Tibial nerve (tissue), 4 donors: ENCODE measurements at regions not wholly inside any gene's neighbourhood (a gene's known extent, or its start where the extent isn't known, plus 50 kb on each side); places are given as distances from the start of the nearest gene placed in this dataset.

Source experiments
- DNase-seq, 2 donors: peaks; one replicate each; pipeline ENCODE4 v3.0.0-alpha.2; 2019; ENCODE audit warnings: low spot score in 2 of 2
- H3K27ac ChIP-seq, 4 donors: fragments of 200-600 bp; sonication (generic) in 3 of 4; one replicate each; pipeline ENCODE4 v1.5.1; 2017 to 2019; ENCODE audit warnings: mild to moderate bottlenecking in 1 of 4
- H3K27me3 ChIP-seq, 2 donors: fragments of 200-600 bp; sonication (generic) in 1 of 2; one replicate each; pipeline versions ENCODE4 v1.5.1 to v1.6.0; 2017 to 2019
- H3K36me3 ChIP-seq, 3 donors: fragments of 200-600 bp; sonication (generic); one replicate each; pipeline ENCODE4 v1.5.1; 2018 to 2019
- H3K4me1 ChIP-seq, 4 donors: fragments of 200-600 bp; sonication (generic) in 3 of 4; one replicate each; pipeline ENCODE4 v1.5.1; 2017 to 2019
- H3K4me3 ChIP-seq, 4 donors: fragments of 200-600 bp; sonication (generic) in 3 of 4; one replicate each; pipeline ENCODE4 v1.5.1; 2017 to 2019; ENCODE audit warnings: mild to moderate bottlenecking in 1 of 4, moderate library complexity in 1 of 4
- H3K9me3 ChIP-seq, 4 donors: fragments of 200-600 bp; sonication (generic) in 3 of 4; one replicate each; pipeline ENCODE4 v1.5.1; 2017 to 2019
- CTCF ChIP-seq, 5 experiments: fragments of 200-600 bp in 3 of 5; fragments of 450-650 bp in 2 of 5; sonication (generic) in 3 of 5; IDR thresholded peaks; one replicate each; pipeline ENCODE4 v1.5.1; 2016 to 2019; ENCODE audit warnings: antibody characterized with exemption in 5 of 5, mild to moderate bottlenecking in 3 of 5, moderate library complexity in 2 of 5
- EP300 ChIP-seq, 2 donors: sonication (generic); formaldehyde crosslinking; IDR thresholded peaks; one replicate each; pipeline ENCODE4 v1.6.1; 2017; ENCODE audit warnings: antibody characterized with exemption in 2 of 2, mild to moderate bottlenecking in 1 of 2
- POLR2A ChIP-seq, 2 donors: fragments of 450-650 bp; IDR thresholded peaks; one replicate each; pipeline ENCODE4 v1.6.1; 2017; ENCODE audit warnings: antibody characterized with exemption in 2 of 2, mild to moderate bottlenecking in 2 of 2, moderate library complexity in 2 of 2
- WGBS, 2 donors: methylation state at CpG; one replicate each; pipeline ENCODE4 v1.1.5; 2018; 5-methylcytosine and 5-hydroxymethylcytosine counted together

GRCh38 chr6:9914951-9915350 is 499.9 kb downstream of the TFAP2A start:
- no peak overlapping the region for H3K4me3 ChIP-seq
- TF ChIP-seq POLR2A (IDR thresholded peaks at IDR 0.05) (no peak), CTCF (IDR thresholded peaks at IDR 0.05) (no peak), EP300 (IDR thresholded peaks at IDR 0.05) (no peak)
- no peaks in the 10 kb centered on the region for H3K27me3 ChIP-seq
- no peaks in the 10 kb centered on the region for H3K36me3 ChIP-seq
- H3K27ac ChIP-seq, result no peak overlapping the region
- DNase-seq, result no peak
- H3K9me3 ChIP-seq, result no peaks in the 10 kb centered on the region
- no peaks in the 10 kb centered on the region for H3K4me1 ChIP-seq
- 85 to 88% methylated on average over 5 of the region's 5 CpGs for WGBS, 2 donors

- Histone ChIP-seq H3K4me1 (no peaks in the 10 kb centered on the region), H3K27ac (no peak overlapping the region), H3K27me3 (no peaks in the 10 kb centered on the region), H3K36me3 (no peaks in the 10 kb centered on the region), H3K9me3 (no peaks in the 10 kb centered on the region), H3K4me3 (no peak overlapping the region)
- WGBS, 2 donors, result 91 to 94% methylated on average over 1 of the region's 1 CpG
- no peak for DNase-seq
- no peak for TF ChIP-seq POLR2A (IDR thresholded peaks at IDR 0.05)
- TF ChIP-seq EP300 (IDR thresholded peaks at IDR 0.05), result no peak
- TF ChIP-seq CTCF (IDR thresholded peaks at IDR 0.05), result no peak
Measured at GRCh38 chr6:9901376-9901775, 513.5 kb downstream of the TFAP2A start.

GRCh38 chr6:9896806-9897205 is 518.1 kb downstream of the TFAP2A start:
- H3K27me3 ChIP-seq, result no peaks in the 10 kb centered on the region
- H3K4me1 ChIP-seq, result no peaks in the 10 kb centered on the region
- H3K9me3 ChIP-seq, result no peaks in the 10 kb centered on the region
- no peaks in the 10 kb centered on the region for H3K36me3 ChIP-seq
- no peak for DNase-seq
- H3K27ac ChIP-seq, result no peak overlapping the region
- 74 to 79% methylated on average over 3 of the region's 3 CpGs for WGBS, 2 donors
- TF ChIP-seq CTCF (IDR thresholded peaks at IDR 0.05) (no peak), EP300 (IDR thresholded peaks at IDR 0.05) (no peak), POLR2A (IDR thresholded peaks at IDR 0.05) (no peak)
- no peak overlapping the region for H3K4me3 ChIP-seq

- H3K4me3 ChIP-seq, result no peak overlapping the region
- no peaks in the 10 kb centered on the region for H3K27me3 ChIP-seq
- H3K4me1 ChIP-seq, result no peaks in the 10 kb centered on the region
- peaks cover 0 to 18% (median 0%) of the 10 kb centered on the region in 4 donors for H3K9me3 ChIP-seq
- no peak overlapping the region for H3K27ac ChIP-seq
- no peak for DNase-seq
- H3K36me3 ChIP-seq, result no peaks in the 10 kb centered on the region
- WGBS, 2 donors, result 81 to 85% methylated on average over 4 of the region's 4 CpGs
- TF ChIP-seq EP300 (IDR thresholded peaks at IDR 0.05) (no peak), POLR2A (IDR thresholded peaks at IDR 0.05) (no peak), CTCF (IDR thresholded peaks at IDR 0.05) (no peak)
Measured at GRCh38 chr6:9890893-9891292, 524.0 kb downstream of the TFAP2A start.

GRCh38 chr6:9890469-9890868 is 524.4 kb downstream of the TFAP2A start:
- no peaks in the 10 kb centered on the region for H3K4me1 ChIP-seq

More at GRCh38 chr6:9890469-9890868, 524.4 kb downstream of the TFAP2A start:
- WGBS, 2 donors, result 84 to 86% methylated on average over 3 of the region's 3 CpGs
- DNase-seq, result no peak
- Histone ChIP-seq H3K27ac (no peak overlapping the region), H3K4me3 (no peak overlapping the region), H3K27me3 (no peaks in the 10 kb centered on the region), H3K36me3 (no peaks in the 10 kb centered on the region), H3K9me3 (peaks cover 0 to 18% (median 0%) of the 10 kb centered on the region in 4 donors)
- TF ChIP-seq POLR2A (IDR thresholded peaks at IDR 0.05) (no peak), EP300 (IDR thresholded peaks at IDR 0.05) (no peak), CTCF (IDR thresholded peaks at IDR 0.05) (no peak)
